H9 (cell line): ENCODE measurements at regions not wholly inside any gene's neighbourhood (a gene's known extent, or its start where the extent isn't known, plus 50 kb on each side); places are given as distances from the start of the nearest gene placed in this dataset.

Source experiments
- DNase-seq: peaks from one replicate; pipeline ENCODE4 v3.0.0-alpha.2; 2017
- H2AFZ ChIP-seq: one replicate; pipeline ENCODE4 v1.6.1; 2013; ENCODE audit warnings: mild to moderate bottlenecking, low read length, control low read depth, moderate library complexity
- H2AK5ac ChIP-seq: 2 replicates; pipeline ENCODE4 v1.6.1; 2013; ENCODE audit warnings: low read length, control low read depth, mixed read lengths; ENCODE audit not compliant: insufficient read length
- H2BK120ac ChIP-seq: one replicate; pipeline ENCODE4 v1.6.1; 2013; ENCODE audit warnings: low read depth, mild to moderate bottlenecking, low read length, control low read depth, inconsistent platforms; ENCODE audit not compliant: poor library complexity, severe bottlenecking
- H2BK12ac ChIP-seq: 2 replicates; pipeline ENCODE4 v1.6.1; 2013; ENCODE audit warnings: low read length, control low read depth, mixed read lengths, low read depth; ENCODE audit not compliant: insufficient read length
- H2BK15ac ChIP-seq: 2 replicates; pipeline ENCODE4 v1.6.1; 2013; ENCODE audit warnings: low read depth, low read length, control low read depth
- H2BK20ac ChIP-seq: one replicate; pipeline ENCODE4 v1.6.1; 2013; ENCODE audit warnings: low read depth, mild to moderate bottlenecking, low read length, control low read depth, inconsistent platforms; ENCODE audit not compliant: poor library complexity, severe bottlenecking
- H2BK5ac ChIP-seq: 2 replicates; pipeline ENCODE4 v1.6.1; 2013; ENCODE audit warnings: low read length, control low read depth, mixed read lengths; ENCODE audit not compliant: insufficient read length
- H3K14ac ChIP-seq: 2 replicates; pipeline ENCODE4 v1.6.1; 2013; ENCODE audit warnings: low read length, control low read depth; ENCODE audit not compliant: insufficient read depth
- H3K18ac ChIP-seq: 2 replicates; pipeline ENCODE4 v1.6.1; 2013; ENCODE audit warnings: low read depth, mild to moderate bottlenecking, mixed read lengths, low read length, control low read depth; ENCODE audit not compliant: insufficient read length
- H3K23ac ChIP-seq: 2 replicates; pipeline ENCODE4 v1.6.1; 2013; ENCODE audit warnings: low read length, control low read depth, mixed read lengths, low read depth; ENCODE audit not compliant: insufficient read length
- H3K23me2 ChIP-seq: 2 replicates; pipeline ENCODE4 v1.6.1; 2013; ENCODE audit warnings: low read depth, mild to moderate bottlenecking, mixed read lengths, low read length, control low read depth; ENCODE audit not compliant: insufficient read length, poor library complexity, severe bottlenecking
- H3K27ac ChIP-seq: 2 replicates; pipeline ENCODE4 v1.5.1; 2013; ENCODE audit warnings: low read length, control low read depth, mixed read lengths, low read depth; ENCODE audit not compliant: insufficient read length
- H3K27me3 ChIP-seq: 2 replicates; pipeline ENCODE4 v1.6.1; 2013; ENCODE audit warnings: low read length, control low read depth, inconsistent platforms; ENCODE audit not compliant: insufficient read depth
- H3K4ac ChIP-seq: 2 replicates; pipeline ENCODE4 v1.6.1; 2013; ENCODE audit warnings: low read depth, mild to moderate bottlenecking, control low read depth, inconsistent platforms, low read length, moderate library complexity
- H3K4me1 ChIP-seq: 2 replicates; pipeline ENCODE4 v1.6.1; 2013; ENCODE audit warnings: low read length, control low read depth, inconsistent platforms; ENCODE audit not compliant: insufficient read depth
- H3K4me2 ChIP-seq: 2 replicates; pipeline ENCODE4 v1.6.1; 2013; ENCODE audit warnings: low read length, control low read depth, mixed read lengths; ENCODE audit not compliant: insufficient read length, insufficient read depth
- H3K56ac ChIP-seq: 2 replicates; pipeline ENCODE4 v1.6.1; 2013; ENCODE audit warnings: low read depth, mild to moderate bottlenecking, mixed read lengths, low read length, control low read depth; ENCODE audit not compliant: insufficient read length
- H3K79me1 ChIP-seq: 2 replicates; pipeline ENCODE4 v1.6.1; 2013; ENCODE audit warnings: low read depth, mild to moderate bottlenecking, moderate library complexity, low read length, control low read depth, inconsistent platforms; ENCODE audit not compliant: insufficient read depth, poor library complexity, severe bottlenecking
- H3K79me2 ChIP-seq: 2 replicates; pipeline ENCODE4 v1.6.1; 2013; ENCODE audit warnings: low read length, control low read depth, inconsistent platforms; ENCODE audit not compliant: insufficient read depth
- H3K9ac ChIP-seq: 2 replicates; pipeline ENCODE4 v1.6.1; 2013; ENCODE audit warnings: low read length, control low read depth, mixed read lengths; ENCODE audit not compliant: insufficient read length; ENCODE audit errors: extremely low read depth
- H3K9me3 ChIP-seq: one replicate; pipeline ENCODE4 v1.6.1; 2013; ENCODE audit warnings: low read depth, low read length, inconsistent platforms; ENCODE audit not compliant: control insufficient read depth
- H3T11ph ChIP-seq: one replicate; pipeline ENCODE4 v1.6.1; 2013; ENCODE audit warnings: mild to moderate bottlenecking, low read length, control low read depth, inconsistent platforms
- H4K20me1 ChIP-seq: one replicate; pipeline ENCODE4 v1.6.1; 2013; ENCODE audit not compliant: control insufficient read depth, insufficient read length, insufficient read depth
- H4K5ac ChIP-seq: 2 replicates; pipeline ENCODE4 v1.6.1; 2013; ENCODE audit warnings: low read depth, mild to moderate bottlenecking, mixed read lengths, low read length, control low read depth; ENCODE audit not compliant: insufficient read length
- H4K8ac ChIP-seq: replicated peaks from 2 replicates; pipeline ENCODE4 v1.6.1; 2013; ENCODE audit warnings: low read length, control low read depth, mixed read lengths, low read depth; ENCODE audit not compliant: insufficient read length
- H4K91ac ChIP-seq: 2 replicates; pipeline ENCODE4 v1.6.1; 2013; ENCODE audit warnings: low read depth, mild to moderate bottlenecking, moderate library complexity, mixed read lengths, low read length, control low read depth; ENCODE audit not compliant: insufficient read length
- H3K27ac Mint-ChIP-seq, 3 experiments: 2 replicates in 2 of 3; 3 replicates in 1 of 3; pipeline ENCODE4 v1.8.0; 2020 to 2021; ENCODE audit warnings: mixed read lengths in 3 of 3, mild to moderate bottlenecking in 1 of 3, moderate library complexity in 1 of 3
- H3K27me3 Mint-ChIP-seq: 2 replicates; pipeline ENCODE4 v1.8.0; 2021; ENCODE audit warnings: low read depth, mild to moderate bottlenecking, moderate library complexity, mixed read lengths
- H3K36me3 Mint-ChIP-seq, 3 experiments: 2 replicates in 2 of 3; 3 replicates in 1 of 3; pipeline ENCODE4 v1.8.0; 2020 to 2021; ENCODE audit warnings: low read depth in 3 of 3, mixed read lengths in 3 of 3; ENCODE audit not compliant: insufficient read depth in 1 of 3
- H3K4me1 Mint-ChIP-seq, 2 experiments: 2 replicates each; pipeline ENCODE4 v1.8.0; 2020; ENCODE audit warnings: mixed read lengths in 2 of 2
- H3K4me3 Mint-ChIP-seq, 2 experiments: 2 replicates in 1 of 2; 3 replicates in 1 of 2; pipeline ENCODE4 v1.8.0; 2020 to 2021; ENCODE audit warnings: mild to moderate bottlenecking in 2 of 2, mixed read lengths in 2 of 2, moderate library complexity in 1 of 2
- H3K9me3 Mint-ChIP-seq, 2 experiments: 2 replicates in 1 of 2; 3 replicates in 1 of 2; pipeline ENCODE4 v1.8.0; 2020; ENCODE audit warnings: mild to moderate bottlenecking in 2 of 2, mixed read lengths in 2 of 2, moderate library complexity in 1 of 2
- WGBS: extraction: QIAGEN DNeasy Blood & Tissue Kit; methylation state at CpG from one replicate; pipeline ENCODE4 v1.1.7; 2013; ENCODE audit warnings: missing lambda C conversion rate, low lambda C conversion rate, mixed read lengths; ENCODE audit not compliant: insufficient read length; ENCODE audit errors: extremely low coverage; 5-methylcytosine and 5-hydroxymethylcytosine counted together
- TF ChIP-seq, protein P1 (sequence below): fragments of 200-600 bp; sonication (generic); conservative IDR thresholded peaks from 3 replicates; pipeline ENCODE4 v1.8.0; 2021; ENCODE audit warnings: antibody characterized with exemption, mild to moderate bottlenecking

- no CpG with 5 or more reads among the region's 4 CpGs for WGBS
- H4K5ac ChIP-seq, result no peak overlapping the region
- no peaks in the 10 kb centered on the region for H3K79me1 ChIP-seq
- H2BK20ac ChIP-seq, result no peak overlapping the region
- Mint-ChIP-seq H3K4me1 (peaks cover 20 to 28% of the 10 kb centered on the region in 2 experiments), H3K4me3 (no peak overlapping the region), H3K9me3 (peaks cover 0 to 3% of the 10 kb centered on the region in 2 experiments; a peak in 1 of 5 replicates), H3K27ac (no peak overlapping the region; a peak in 1 of 7 replicates), H3K36me3 (peaks cover 0 to 6% (median 5%) of the 10 kb centered on the region in 3 experiments; a peak in 2 of 7 replicates), H3K27me3 (peaks cover 17% of the 10 kb centered on the region)
- H3K23ac ChIP-seq, result no peak overlapping the region
- H3K4me1 ChIP-seq, result peaks cover 8% of the 10 kb centered on the region; the same call in 1 of the 2 replicates
- peaks cover 3% of the 10 kb centered on the region; the same call in 1 of the 2 replicates for H3K27me3 ChIP-seq
- H3K56ac ChIP-seq, result no peak overlapping the region
- H2AFZ ChIP-seq, result no peak overlapping the region
- no peaks in the 10 kb centered on the region for H3K9me3 ChIP-seq
- H3K9ac ChIP-seq, result no peak overlapping the region
- no peak overlapping the region for H2BK12ac ChIP-seq
- H3K4me2 ChIP-seq, result no peak overlapping the region
- H4K8ac ChIP-seq, result no peak overlapping the region
- H3K4ac ChIP-seq, result no peak overlapping the region
- H2BK120ac ChIP-seq, result no peak overlapping the region
- H3T11ph ChIP-seq, result no peak overlapping the region
- no peaks in the 10 kb centered on the region for H4K20me1 ChIP-seq
- DNase-seq, result no peak
- H3K23me2 ChIP-seq, result no peaks in the 10 kb centered on the region
- H3K14ac ChIP-seq, result no peak overlapping the region
- no peak overlapping the region for H3K27ac ChIP-seq
- no peak overlapping the region for H2BK15ac ChIP-seq
- TF ChIP-seq, protein P1, sequence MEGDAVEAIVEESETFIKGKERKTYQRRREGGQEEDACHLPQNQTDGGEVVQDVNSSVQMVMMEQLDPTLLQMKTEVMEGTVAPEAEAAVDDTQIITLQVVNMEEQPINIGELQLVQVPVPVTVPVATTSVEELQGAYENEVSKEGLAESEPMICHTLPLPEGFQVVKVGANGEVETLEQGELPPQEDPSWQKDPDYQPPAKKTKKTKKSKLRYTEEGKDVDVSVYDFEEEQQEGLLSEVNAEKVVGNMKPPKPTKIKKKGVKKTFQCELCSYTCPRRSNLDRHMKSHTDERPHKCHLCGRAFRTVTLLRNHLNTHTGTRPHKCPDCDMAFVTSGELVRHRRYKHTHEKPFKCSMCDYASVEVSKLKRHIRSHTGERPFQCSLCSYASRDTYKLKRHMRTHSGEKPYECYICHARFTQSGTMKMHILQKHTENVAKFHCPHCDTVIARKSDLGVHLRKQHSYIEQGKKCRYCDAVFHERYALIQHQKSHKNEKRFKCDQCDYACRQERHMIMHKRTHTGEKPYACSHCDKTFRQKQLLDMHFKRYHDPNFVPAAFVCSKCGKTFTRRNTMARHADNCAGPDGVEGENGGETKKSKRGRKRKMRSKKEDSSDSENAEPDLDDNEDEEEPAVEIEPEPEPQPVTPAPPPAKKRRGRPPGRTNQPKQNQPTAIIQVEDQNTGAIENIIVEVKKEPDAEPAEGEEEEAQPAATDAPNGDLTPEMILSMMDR, result no peak
- H3K79me2 ChIP-seq, result no peaks in the 10 kb centered on the region
- no peak overlapping the region for H2BK5ac ChIP-seq
- no peak overlapping the region for H3K18ac ChIP-seq
- H4K91ac ChIP-seq, result no peak overlapping the region
- H2AK5ac ChIP-seq, result no peak overlapping the region
Observed at GRCh38 chr3:137061186-137061585, 103.4 kb downstream of the IL20RB start.
